Stimulated activated CD4-positive, alpha-beta T cell treated with anti-CD3 and anti-CD28 coated beads, Interleukin-15, amount 100 ng/mL, for 24 hours (primary cell): ENCODE measurements at regions not wholly inside any gene's neighbourhood (a gene's known extent, or its start where the extent isn't known, plus 50 kb on each side); places are given as distances from the start of the nearest gene placed in this dataset.

ENCODE experiments used
- DNase-seq: peaks from one replicate; pipeline ENCODE4 v3.0.0-alpha.2; 2020

GRCh38 chr16:35736546-35736945 is 2277.1 kb downstream of the TP53TG3F start:
- DNase-seq, result no peak

GRCh38 chr16:35737076-35737475 is 2277.7 kb downstream of the TP53TG3F start:
- DNase-seq, result no peak

GRCh38 chr16:35741546-35741945 is 2282.1 kb downstream of the TP53TG3F start:
- DNase-seq, result no peak

- DNase-seq, result no peak
These were observed 2283.8 kb downstream of the TP53TG3F start for GRCh38 chr16:35743101-35743692.

- DNase-seq, result no peak
These were observed 2284.7 kb downstream of the TP53TG3F start for GRCh38 chr16:35744084-35744483.

- no peak for DNase-seq
These were observed 2285.3 kb downstream of the TP53TG3F start for GRCh38 chr16:35744726-35745125.

- DNase-seq, result no peak
These were observed 2285.8 kb downstream of the TP53TG3F start for GRCh38 chr16:35745191-35745590.

- no peak for DNase-seq
These were observed 2286.4 kb downstream of the TP53TG3F start for GRCh38 chr16:35745821-35746248.

GRCh38 chr16:35746281-35746962 is 2287.0 kb downstream of the TP53TG3F start:
- no peak for DNase-seq

- no peak for DNase-seq
These were observed 2287.7 kb downstream of the TP53TG3F start for GRCh38 chr16:35746963-35747657.

GRCh38 chr16:35747658-35748455 is 2288.4 kb downstream of the TP53TG3F start:
- no peak for DNase-seq

GRCh38 chr16:35748621-35749252 is 2289.3 kb downstream of the TP53TG3F start:
- DNase-seq, result no peak

GRCh38 chr16:35749253-35750141 is 2290.1 kb downstream of the TP53TG3F start:
- DNase-seq, result no peak

GRCh38 chr16:35750157-35750689 is 2290.8 kb downstream of the TP53TG3F start:
- DNase-seq, result no peak

- DNase-seq, result no peak
These were observed 2291.3 kb downstream of the TP53TG3F start for GRCh38 chr16:35750701-35751104.

- no peak for DNase-seq
These were observed 2292.0 kb downstream of the TP53TG3F start for GRCh38 chr16:35751191-35751941.

- DNase-seq, result no peak
These were observed 2292.8 kb downstream of the TP53TG3F start for GRCh38 chr16:35752012-35752772.

GRCh38 chr16:35752773-35753558 is 2293.6 kb downstream of the TP53TG3F start:
- no peak for DNase-seq
